Endothelial cell of umbilical vein (primary cell): ENCODE measurements at regions not wholly inside any gene's neighbourhood (a gene's known extent, or its start where the extent isn't known, plus 50 kb on each side); places are given as distances from the start of the nearest gene placed in this dataset.

ENCODE experiments used
- BruUV-seq: library from RNA; stranded (reverse); fragments of 400-500 nt; replicated peaks from 2 replicates; lab custom pipeline; 2021; lab: Mats Ljungman, UMichigan
- CTCF ChIA-PET: fragments of 300-600, 350-600 bp; sonication (Branson Sonifier 250); formaldehyde crosslinking; loops from one replicate; lab custom pipeline; 2021; ENCODE audit warnings: antibody characterized with exemption, inconsistent platforms; lab: Charles Lee
- POLR2A ChIA-PET: fragments of 300-600, 350-600 bp; sonication (Branson Sonifier 250); formaldehyde crosslinking; loops from one replicate; lab custom pipeline; 2021; ENCODE audit warnings: antibody characterized with exemption, inconsistent platforms; lab: Charles Lee
- DNase-seq: peaks from one replicate; pipeline ENCODE4 v3.0.0-alpha.2; 2011; ENCODE audit warnings: low read depth, low spot score
- FAIRE-seq: peaks from 2 replicates; lab custom pipeline; 2011; peaks lifted over from hg19 to GRCh38; lab: Jason Lieb, UNC
- H2AFZ ChIP-seq: 2 replicates; pipeline ENCODE4 v1.6.0; 2012; ENCODE audit warnings: low read depth, low read length, control low read depth, inconsistent platforms
- H3K27ac ChIP-seq: 2 replicates; pipeline ENCODE4 v1.5.1; 2011; ENCODE audit warnings: low read depth, mild to moderate bottlenecking, control low read depth, low read length, moderate library complexity; ENCODE audit not compliant: insufficient read depth
- H3K27me3 ChIP-seq, 2 experiments: 2 replicates each; pipeline versions ENCODE4 v1.6.0 to v1.6.1; 2011; ENCODE audit warnings: low read length in 2 of 2, mixed read lengths in 1 of 2; ENCODE audit not compliant: control insufficient read depth in 2 of 2, insufficient read depth in 2 of 2
- H3K36me3 ChIP-seq, 2 experiments: 2 replicates in 1 of 2; 3 replicates in 1 of 2; pipeline ENCODE4 v1.5.1; 2011; ENCODE audit warnings: low read length in 2 of 2, mild to moderate bottlenecking in 1 of 2, moderate library complexity in 1 of 2; ENCODE audit not compliant: control insufficient read depth in 2 of 2, insufficient read depth in 2 of 2; ENCODE audit errors: extremely low read depth in 1 of 2
- H3K4me1 ChIP-seq: 3 replicates; pipeline ENCODE4 v1.5.1; 2011; ENCODE audit warnings: mild to moderate bottlenecking, low read length; ENCODE audit not compliant: control insufficient read depth, insufficient read depth; ENCODE audit errors: extremely low read depth
- H3K4me2 ChIP-seq: 2 replicates; pipeline ENCODE4 v1.6.1; 2011; ENCODE audit warnings: low read length, control low read depth, mixed read lengths; ENCODE audit not compliant: insufficient read depth
- H3K4me3 ChIP-seq, 3 experiments: fragments of 200-600 bp in 1 of 3; sonication (generic), shearing (Covaris generic) in 1 of 3; replicated peaks in 1 of 3; 2 replicates each; pipeline ENCODE4 v1.5.1; 2011 to 2016; ENCODE audit warnings: control low read depth in 3 of 3, low read length in 3 of 3, mild to moderate bottlenecking in 2 of 3, inconsistent platforms in 1 of 3, low read depth in 1 of 3, moderate library complexity in 1 of 3; ENCODE audit not compliant: insufficient read depth in 1 of 3
- H3K79me2 ChIP-seq: 2 replicates; pipeline ENCODE4 v1.6.0; 2012; ENCODE audit warnings: low read length, inconsistent platforms; ENCODE audit not compliant: control insufficient read depth, insufficient read depth
- H3K9ac ChIP-seq: replicated peaks from 2 replicates; pipeline ENCODE3; 2011; ENCODE audit warnings: low read length, control low read depth; ENCODE audit not compliant: insufficient read depth; ENCODE audit errors: extremely low read depth
- H3K9me1 ChIP-seq: replicated peaks from 3 replicates; pipeline ENCODE4 v1.6.0; 2011; ENCODE audit warnings: mild to moderate bottlenecking, low read length; ENCODE audit not compliant: control insufficient read depth, insufficient read depth; ENCODE audit errors: extremely low read depth
- H3K9me3 ChIP-seq: replicated peaks from 2 replicates; pipeline ENCODE4 v1.5.1; 2012; ENCODE audit warnings: low read length, inconsistent platforms; ENCODE audit not compliant: control insufficient read depth, insufficient read depth
- H4K20me1 ChIP-seq: replicated peaks from 2 replicates; pipeline ENCODE3; 2011; ENCODE audit warnings: mild to moderate bottlenecking, low read length; ENCODE audit not compliant: control insufficient read depth, insufficient read depth; ENCODE audit errors: extremely low read depth
- CTCF ChIP-seq, 2 donors: IDR thresholded peaks; 1 replicate in 1 of 2; 2 replicates in 1 of 2; pipeline ENCODE4 v1.5.1; 2011; ENCODE audit warnings: low read length in 2 of 2, mild to moderate bottlenecking in 2 of 2, moderate library complexity in 2 of 2, control low read depth in 1 of 2, inconsistent platforms in 1 of 2, low read depth in 1 of 2; ENCODE audit not compliant: insufficient read depth in 1 of 2; ENCODE audit errors: extremely low read depth in 1 of 2
- EZH2 ChIP-seq: IDR thresholded peaks from 2 replicates; pipeline ENCODE4 v1.6.1; 2012; ENCODE audit warnings: borderline replicate concordance, low read depth, mild to moderate bottlenecking, moderate library complexity, low read length, inconsistent platforms; ENCODE audit not compliant: severe bottlenecking
- FOS ChIP-seq: IDR thresholded peaks from 2 replicates; pipeline ENCODE4 v1.6.1; 2011; ENCODE audit warnings: mild to moderate bottlenecking, low read length, moderate library complexity, borderline replicate concordance; ENCODE audit not compliant: insufficient read depth
- GATA2 ChIP-seq: IDR thresholded peaks from 2 replicates; pipeline ENCODE4 v1.7.0; 2011; ENCODE audit warnings: low read depth, mild to moderate bottlenecking, moderate library complexity, mixed read lengths, low read length; ENCODE audit not compliant: insufficient read length, insufficient read depth
- JUN ChIP-seq: IDR thresholded peaks from 2 replicates; pipeline ENCODE4 v1.6.1; 2011; ENCODE audit warnings: borderline replicate concordance, low read depth; ENCODE audit not compliant: insufficient read length, insufficient read depth
- MAX ChIP-seq: IDR thresholded peaks from 2 replicates; pipeline ENCODE4 v1.6.1; 2011; ENCODE audit not compliant: insufficient read depth, insufficient read length
- MYC ChIP-seq: IDR thresholded peaks from one replicate; pipeline ENCODE4 v1.6.1; 2011; ENCODE audit warnings: mild to moderate bottlenecking, low read depth, low read length
- POLR2A ChIP-seq: IDR thresholded peaks from 2 replicates; pipeline ENCODE4 v1.6.1; 2012; ENCODE audit warnings: low read depth, mild to moderate bottlenecking, control low read depth, low read length
- POLR2AphosphoS5 ChIP-seq: IDR thresholded peaks from 2 replicates; pipeline ENCODE4 v1.6.1; 2012; ENCODE audit warnings: low read depth, mild to moderate bottlenecking, control low read depth, low read length, moderate library complexity; ENCODE audit not compliant: insufficient read depth
- dilution Hi-C: fragments of 300-500 bp; cut with MboI; formaldehyde crosslinking; loops from one replicate; pipeline ENCODE4 v1.15.0; 2019; ENCODE audit warnings: low sequenced_read_pairs; ENCODE audit not compliant: extremely low pct_ligation_motif_present
- intact Hi-C: fragments of 100-400 bp; cut with micrococcal nuclease; formaldehyde crosslinking; loops from one replicate; pipeline ENCODE4 v1.10.0; 2022

DNA sequence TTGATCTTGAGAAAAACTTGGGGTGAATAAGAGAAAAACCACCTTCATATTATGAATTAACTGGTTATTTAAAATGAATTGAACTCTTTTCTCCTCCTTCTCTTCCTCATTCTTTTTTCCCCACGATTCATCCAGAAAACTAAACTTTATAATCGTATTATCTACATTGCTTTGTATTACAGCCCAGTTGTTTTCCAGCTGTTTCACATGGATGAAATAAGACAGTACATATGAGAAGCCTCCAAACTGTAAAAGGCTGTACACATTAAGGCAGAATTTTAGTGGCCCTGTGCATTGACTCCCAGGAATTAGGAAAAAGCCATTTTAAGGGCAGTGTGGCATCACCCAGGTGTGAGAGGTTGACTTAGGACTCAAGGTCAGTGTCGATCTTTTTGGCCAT, 80.3 kb upstream of the PGBD5 start:
- no peaks in the 10 kb centered on the region for H3K36me3 ChIP-seq
- no peak overlapping the region for H2AFZ ChIP-seq
- H3K4me2 ChIP-seq = no peak overlapping the region
- no peak overlapping the region for H3K9ac ChIP-seq
- H3K4me1 ChIP-seq = no peaks in the 10 kb centered on the region
- H3K9me1 ChIP-seq = no peaks in the 10 kb centered on the region
- H3K4me3 ChIP-seq = no peak overlapping the region
- H4K20me1 ChIP-seq = no peaks in the 10 kb centered on the region
- no peaks in the 10 kb centered on the region for H3K9me3 ChIP-seq
- ChIA-PET CTCF (no interaction called here), POLR2A (no interaction called here)
- H3K27ac ChIP-seq = no peak overlapping the region
- H3K27me3 ChIP-seq = no peaks in the 10 kb centered on the region
- no TSS peak for BruUV-seq
- TF ChIP-seq CTCF (IDR thresholded peaks at IDR 0.05; ENCODE audit: extremely low read depth in 1 of 2, insufficient read depth in 1 of 2, low read depth in 1 of 2, low read length in 2 of 2) (no peak), EZH2 (no peak), GATA2 (no peak), MYC (no peak), POLR2AphosphoS5 (no peak), FOS (no peak), JUN (no peak), MAX (no peak), POLR2A (no peak)
- dilution Hi-C loops = no loop called here
- no peaks in the 10 kb centered on the region for H3K79me2 ChIP-seq
- DNase-seq (no peak), FAIRE-seq (no peak)
- intact Hi-C loops = no loop called here
